ENCODE measurements at regions not wholly inside any gene's neighbourhood (a gene's known extent, or its start where the extent isn't known, plus 50 kb on each side); places are given as distances from the start of the nearest gene placed in this dataset.

- Histone ChIP-seq H3K36me3 (ENCODE audit: control insufficient read depth in 2 of 2, extremely low read depth in 1 of 2, insufficient read depth in 2 of 2, low read length in 2 of 2) (no peaks in the 10 kb centered on the region), H4K20me1 (replicated peaks; ENCODE audit: control insufficient read depth, extremely low read depth, insufficient read depth, low read length) (no peaks in the 10 kb centered on the region), H3K27ac (ENCODE audit: insufficient read depth, low read depth, low read length) (no peak overlapping the region), H3K9me1 (replicated peaks; ENCODE audit: control insufficient read depth, extremely low read depth, insufficient read depth, low read length) (no peaks in the 10 kb centered on the region), H3K4me1 (ENCODE audit: control insufficient read depth, extremely low read depth, insufficient read depth, low read length) (no peaks in the 10 kb centered on the region), H3K27me3 (ENCODE audit: control insufficient read depth in 2 of 2, insufficient read depth in 2 of 2, low read length in 2 of 2) (no peaks in the 10 kb centered on the region), H3K79me2 (ENCODE audit: control insufficient read depth, insufficient read depth, low read length) (no peaks in the 10 kb centered on the region), H3K4me3 (replicated peaks in 1 of 3; ENCODE audit: insufficient read depth in 1 of 3, low read depth in 1 of 3, low read length in 3 of 3) (no peak overlapping the region), H3K9ac (replicated peaks; ENCODE audit: extremely low read depth, insufficient read depth, low read length) (no peak overlapping the region), H2AFZ (ENCODE audit: low read depth, low read length) (no peak overlapping the region), H3K9me3 (replicated peaks; ENCODE audit: control insufficient read depth, insufficient read depth, low read length) (peaks cover 12% of the 10 kb centered on the region), H3K4me2 (ENCODE audit: insufficient read depth, low read length) (no peak overlapping the region)
- intact Hi-C loops (cut with micrococcal nuclease) = no loop called here
- no peak for FAIRE-seq
- CTCF ChIA-PET = no interaction called here
- DNase-seq (ENCODE audit: low read depth, low spot score) = no peak
- TF ChIP-seq, protein P1, sequence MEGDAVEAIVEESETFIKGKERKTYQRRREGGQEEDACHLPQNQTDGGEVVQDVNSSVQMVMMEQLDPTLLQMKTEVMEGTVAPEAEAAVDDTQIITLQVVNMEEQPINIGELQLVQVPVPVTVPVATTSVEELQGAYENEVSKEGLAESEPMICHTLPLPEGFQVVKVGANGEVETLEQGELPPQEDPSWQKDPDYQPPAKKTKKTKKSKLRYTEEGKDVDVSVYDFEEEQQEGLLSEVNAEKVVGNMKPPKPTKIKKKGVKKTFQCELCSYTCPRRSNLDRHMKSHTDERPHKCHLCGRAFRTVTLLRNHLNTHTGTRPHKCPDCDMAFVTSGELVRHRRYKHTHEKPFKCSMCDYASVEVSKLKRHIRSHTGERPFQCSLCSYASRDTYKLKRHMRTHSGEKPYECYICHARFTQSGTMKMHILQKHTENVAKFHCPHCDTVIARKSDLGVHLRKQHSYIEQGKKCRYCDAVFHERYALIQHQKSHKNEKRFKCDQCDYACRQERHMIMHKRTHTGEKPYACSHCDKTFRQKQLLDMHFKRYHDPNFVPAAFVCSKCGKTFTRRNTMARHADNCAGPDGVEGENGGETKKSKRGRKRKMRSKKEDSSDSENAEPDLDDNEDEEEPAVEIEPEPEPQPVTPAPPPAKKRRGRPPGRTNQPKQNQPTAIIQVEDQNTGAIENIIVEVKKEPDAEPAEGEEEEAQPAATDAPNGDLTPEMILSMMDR (IDR thresholded peaks at IDR 0.05; ENCODE audit: extremely low read depth in 1 of 2, insufficient read depth in 1 of 2, low read depth in 1 of 2, low read length in 2 of 2) = no peak
- TF ChIP-seq EZH2 (IDR thresholded peaks at IDR 0.05; ENCODE audit: borderline replicate concordance, low read depth, low read length, severe bottlenecking) = no peak
- no peak for TF ChIP-seq MAX (IDR thresholded peaks at IDR 0.05; ENCODE audit: insufficient read depth, insufficient read length)
- TF ChIP-seq POLR2A (IDR thresholded peaks at IDR 0.05; ENCODE audit: low read depth, low read length) = no peak
- TF ChIP-seq FOS (IDR thresholded peaks at IDR 0.05; ENCODE audit: borderline replicate concordance, insufficient read depth, low read length) = no peak
- no peak for TF ChIP-seq JUN (IDR thresholded peaks at IDR 0.05; ENCODE audit: borderline replicate concordance, insufficient read depth, insufficient read length, low read depth)
- no peak for TF ChIP-seq GATA2 (IDR thresholded peaks at IDR 0.05; ENCODE audit: insufficient read depth, insufficient read length, low read depth, low read length)
- no peak for TF ChIP-seq MYC (IDR thresholded peaks at IDR 0.05; ENCODE audit: low read depth, low read length)
- TF ChIP-seq POLR2AphosphoS5 (IDR thresholded peaks at IDR 0.05; ENCODE audit: insufficient read depth, low read depth, low read length) = no peak
- POLR2A ChIA-PET = no interaction called here
- BruUV-seq (replicated peaks) = no TSS peak
- dilution Hi-C loops (cut with MboI; ENCODE audit: extremely low pct_ligation_motif_present, low sequenced_read_pairs) = no loop called here
Measured at GRCh38 chr12:127813147-127813546, 453.8 kb upstream of the TMEM132C start.

All from endothelial cell of umbilical vein (primary cell).